GM06990 (cell line): ENCODE measurements at regions not wholly inside any gene's neighbourhood (a gene's known extent, or its start where the extent isn't known, plus 50 kb on each side); places are given as distances from the start of the nearest gene placed in this dataset.

ENCODE experiments used
- DNase-seq: peaks from one replicate; pipeline ENCODE4 v3.0.0-alpha.2; 2011; ENCODE audit not compliant: insufficient read length; ENCODE audit errors: extremely low read depth
- H3K27me3 ChIP-seq: replicated peaks from 2 replicates; pipeline ENCODE4 v1.6.0; 2011; ENCODE audit warnings: low read length; ENCODE audit not compliant: control insufficient read depth, insufficient read depth
- H3K36me3 ChIP-seq: 2 replicates; pipeline ENCODE4 v1.5.1; 2011; ENCODE audit warnings: low read length; ENCODE audit not compliant: control insufficient read depth, insufficient read depth
- H3K4me3 ChIP-seq: replicated peaks from 2 replicates; pipeline ENCODE4 v1.5.1; 2011; ENCODE audit warnings: low read depth, mild to moderate bottlenecking, control low read depth, low read length
- CTCF ChIP-seq: IDR thresholded peaks from 2 replicates; pipeline ENCODE4 v1.5.1; 2011; ENCODE audit warnings: low read length, control low read depth, mild to moderate bottlenecking, inconsistent platforms; ENCODE audit not compliant: insufficient read depth, poor library complexity, severe bottlenecking

- no peak for TF ChIP-seq CTCF
Measured at GRCh38 chr14:48731260-48731659, 854.9 kb downstream of the RPS29 start.

GRCh38 chr14:48726080-48726642, 860.0 kb downstream of the RPS29 start:
- no peak overlapping the region for H3K4me3 ChIP-seq
- no peaks in the 10 kb centered on the region for H3K27me3 ChIP-seq
- DNase-seq = no peak
- TF ChIP-seq CTCF = no peak
- no peaks in the 10 kb centered on the region for H3K36me3 ChIP-seq

More at GRCh38 chr14:48731260-48731659, 854.9 kb downstream of the RPS29 start:
- no peak overlapping the region for H3K4me3 ChIP-seq
- H3K27me3 ChIP-seq = no peaks in the 10 kb centered on the region
- no peaks in the 10 kb centered on the region for H3K36me3 ChIP-seq
- no peak for DNase-seq

- H3K36me3 ChIP-seq = no peaks in the 10 kb centered on the region
- H3K27me3 ChIP-seq = no peaks in the 10 kb centered on the region
- TF ChIP-seq CTCF = no peak
- no peak overlapping the region for H3K4me3 ChIP-seq
- no peak for DNase-seq
Measured at GRCh38 chr14:48725051-48725734, 861.0 kb downstream of the RPS29 start.

DNA sequence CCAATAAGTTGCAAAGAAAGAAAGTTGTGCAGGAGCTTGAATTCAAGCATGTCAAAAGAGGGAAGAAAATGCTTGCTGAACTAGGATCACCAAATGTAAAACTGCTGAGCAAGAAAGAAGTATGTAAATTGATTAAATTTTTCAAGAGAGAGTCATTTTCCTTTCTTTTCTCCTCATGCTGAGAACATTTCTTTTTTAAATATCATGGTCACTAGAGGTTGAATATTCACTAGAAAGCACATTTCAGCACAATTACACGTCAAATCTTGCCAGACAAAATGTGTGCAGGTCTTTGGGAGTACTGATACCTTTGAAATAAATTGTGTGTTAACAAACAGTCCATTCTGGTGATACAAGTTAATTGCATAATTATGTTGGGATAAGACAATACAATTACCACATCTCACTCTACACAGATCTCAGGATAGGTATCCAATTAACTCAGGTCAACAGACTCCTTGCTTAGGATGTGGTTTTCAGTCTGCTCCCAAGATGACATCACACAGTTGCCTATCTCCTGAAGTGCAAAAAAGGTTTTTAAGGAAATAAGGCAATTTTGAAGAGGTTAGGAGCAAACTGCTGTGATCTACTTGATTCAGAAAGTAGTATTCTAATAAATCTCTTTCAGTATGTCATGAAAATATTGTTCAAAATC, 862.2 kb downstream of the RPS29 start:
- H3K4me3 ChIP-seq = no peak overlapping the region
- no peak for TF ChIP-seq CTCF
- DNase-seq = no peak
- H3K36me3 ChIP-seq = no peaks in the 10 kb centered on the region
- H3K27me3 ChIP-seq = no peaks in the 10 kb centered on the region

DNA sequence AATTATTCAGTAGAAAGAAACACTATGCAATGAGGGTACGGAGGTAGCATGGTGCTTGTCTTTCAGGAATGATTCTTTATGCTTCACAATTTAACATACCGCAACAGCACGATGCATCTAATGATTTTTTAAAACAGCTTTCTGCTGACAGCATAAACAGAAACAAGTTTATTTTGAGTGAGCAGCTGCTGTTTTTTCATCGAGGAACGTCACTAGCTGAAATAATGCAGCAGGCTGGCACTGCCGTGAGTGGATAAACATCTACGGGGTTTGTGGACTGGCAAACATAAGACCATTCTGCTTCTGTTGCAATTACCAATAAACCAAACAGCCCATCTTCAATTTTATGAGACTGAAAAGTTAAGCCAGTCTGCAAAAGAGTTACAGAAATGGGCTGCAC, 871.8 kb downstream of the RPS29 start:
- no peak for DNase-seq
- H3K36me3 ChIP-seq = no peaks in the 10 kb centered on the region
- no peaks in the 10 kb centered on the region for H3K27me3 ChIP-seq
- no peak overlapping the region for H3K4me3 ChIP-seq
- TF ChIP-seq CTCF = no peak
